ENCODE measurements at regions not wholly inside any gene's neighbourhood (a gene's known extent, or its start where the extent isn't known, plus 50 kb on each side); places are given as distances from the start of the nearest gene placed in this dataset.

GRCh38 chr14:96735526-96735925 lies 61.7 kb upstream of the VRK1 start:
- Histone ChIP-seq H3K27ac (ENCODE audit: low read depth, low read length) (no peak overlapping the region), H3K4me1 (ENCODE audit: control insufficient read depth in 1 of 2, insufficient read depth in 2 of 2, low read length in 2 of 2) (no peaks in the 10 kb centered on the region), H4K20me1 (ENCODE audit: insufficient read depth) (no peaks in the 10 kb centered on the region), H3K9ac (ENCODE audit: low read length) (no peak overlapping the region), H3K79me2 (ENCODE audit: insufficient read depth, low read length) (no peaks in the 10 kb centered on the region), H3K4me3 (replicated peaks in 1 of 2; ENCODE audit: low read depth in 1 of 2, low read length in 2 of 2) (no peak overlapping the region), H3K9me2 (ENCODE audit: insufficient read depth) (no peaks in the 10 kb centered on the region), H2AFZ (ENCODE audit: low read depth, low read length, poor library complexity, severe bottlenecking) (no peak overlapping the region), H3K36me3 (ENCODE audit: control insufficient read depth in 1 of 2, insufficient read depth in 2 of 2, low read length in 2 of 2) (no peaks in the 10 kb centered on the region), H3K27me3 (ENCODE audit: insufficient read depth, low read length) (peaks cover 20% of the 10 kb centered on the region), H3K9me3 (ENCODE audit: control insufficient read depth in 1 of 2, insufficient read depth in 1 of 2, low read depth in 1 of 2, low read length in 2 of 2) (no peaks in the 10 kb centered on the region), H3K4me2 (ENCODE audit: low read length) (no peak overlapping the region)
- DNase-seq (ENCODE audit: low read depth, low spot score) = no peak
- TF ChIP-seq, protein P1, sequence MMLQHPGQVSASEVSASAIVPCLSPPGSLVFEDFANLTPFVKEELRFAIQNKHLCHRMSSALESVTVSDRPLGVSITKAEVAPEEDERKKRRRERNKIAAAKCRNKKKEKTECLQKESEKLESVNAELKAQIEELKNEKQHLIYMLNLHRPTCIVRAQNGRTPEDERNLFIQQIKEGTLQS (IDR thresholded peaks at IDR 0.05) = no peak
- TF ChIP-seq CTCF (IDR thresholded peaks at IDR 0.05 in 2 of 3, conservative IDR thresholded peaks at IDR 0.05 in 1 of 3; ENCODE audit: borderline replicate concordance in 1 of 3, insufficient read depth in 1 of 3, low read depth in 2 of 3, low read length in 2 of 3) = no peak
- no peak for TF ChIP-seq SP1 (IDR thresholded peaks at IDR 0.05; ENCODE audit: low read depth)
- no peak for ATAC-seq
- ChIA-PET RAD21 (ENCODE audit: low non-redundant PET in 1 of 2, low total read pairs in 2 of 2, uncharacterized antibody in 2 of 2, unreplicated experiment in 2 of 2) (no interaction called here), POLR2A (no interaction called here), CTCF (no interaction called here)
- intact Hi-C loops (cut with micrococcal nuclease) = no loop called here
- no TSS peak for BruUV-seq (replicated peaks)

GRCh38 chr14:96736439-96736838 lies 60.7 kb upstream of the VRK1 start:
- intact Hi-C loops (cut with micrococcal nuclease) = no loop called here
- ATAC-seq (no peak), DNase-seq (ENCODE audit: low read depth, low spot score) (no peak)
- Histone ChIP-seq H3K4me2 (ENCODE audit: low read length) (no peak overlapping the region), H3K79me2 (ENCODE audit: insufficient read depth, low read length) (no peaks in the 10 kb centered on the region), H3K9ac (ENCODE audit: low read length) (no peak overlapping the region), H3K4me3 (replicated peaks in 1 of 2; ENCODE audit: low read depth in 1 of 2, low read length in 2 of 2) (no peak overlapping the region), H3K9me3 (ENCODE audit: control insufficient read depth in 1 of 2, insufficient read depth in 1 of 2, low read depth in 1 of 2, low read length in 2 of 2) (no peaks in the 10 kb centered on the region), H4K20me1 (ENCODE audit: insufficient read depth) (no peaks in the 10 kb centered on the region), H3K4me1 (ENCODE audit: control insufficient read depth in 1 of 2, insufficient read depth in 2 of 2, low read length in 2 of 2) (no peaks in the 10 kb centered on the region), H2AFZ (ENCODE audit: low read depth, low read length, poor library complexity, severe bottlenecking) (no peak overlapping the region), H3K36me3 (ENCODE audit: control insufficient read depth in 1 of 2, insufficient read depth in 2 of 2, low read length in 2 of 2) (no peaks in the 10 kb centered on the region), H3K27me3 (ENCODE audit: insufficient read depth, low read length) (peaks cover 20% of the 10 kb centered on the region), H3K9me2 (ENCODE audit: insufficient read depth) (no peaks in the 10 kb centered on the region), H3K27ac (ENCODE audit: low read depth, low read length) (no peak overlapping the region)
- no peak for TF ChIP-seq SP1 (IDR thresholded peaks at IDR 0.05; ENCODE audit: low read depth)
- no peak for TF ChIP-seq YY1 (IDR thresholded peaks at IDR 0.05; ENCODE audit: extremely low read depth, insufficient replicate concordance, low read depth, low read length)
- TF ChIP-seq, protein P2, sequence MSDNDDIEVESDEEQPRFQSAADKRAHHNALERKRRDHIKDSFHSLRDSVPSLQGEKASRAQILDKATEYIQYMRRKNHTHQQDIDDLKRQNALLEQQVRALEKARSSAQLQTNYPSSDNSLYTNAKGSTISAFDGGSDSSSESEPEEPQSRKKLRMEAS (IDR thresholded peaks at IDR 0.05) = no peak
- TF ChIP-seq POLR2A (IDR thresholded peaks at IDR 0.05; ENCODE audit: borderline replicate concordance, extremely low read depth, insufficient read depth, insufficient read length) = no peak
- no peak for TF ChIP-seq ZNF274 (IDR thresholded peaks at IDR 0.05; ENCODE audit: low read depth, low read length)
- no peak for TF ChIP-seq ZBTB33 (IDR thresholded peaks at IDR 0.05; ENCODE audit: extremely low read depth, insufficient replicate concordance, low read length)
- no peak for TF ChIP-seq FOSL1 (IDR thresholded peaks at IDR 0.05; ENCODE audit: low read depth)
- no peak for TF ChIP-seq TCF7L2 (IDR thresholded peaks at IDR 0.05; ENCODE audit: borderline replicate concordance, extremely low read depth, insufficient read depth, insufficient read length)
- no peak for TF ChIP-seq EZH2phosphoT487 (IDR thresholded peaks at IDR 0.05; ENCODE audit: borderline replicate concordance)
- TF ChIP-seq CBX3 (IDR thresholded peaks at IDR 0.05; ENCODE audit: low read depth) = no peak
- no TSS peak for BruUV-seq (replicated peaks)
- POLR2A ChIA-PET = no interaction called here
- CTCF ChIA-PET = no interaction called here
- RAD21 ChIA-PET (ENCODE audit: low non-redundant PET in 1 of 2, low total read pairs in 2 of 2, uncharacterized antibody in 2 of 2, unreplicated experiment in 2 of 2) = no interaction called here
